ENCODE measurements at regions not wholly inside any gene's neighbourhood (a gene's known extent, or its start where the extent isn't known, plus 50 kb on each side); places are given as distances from the start of the nearest gene placed in this dataset.

- H3K27ac Mint-ChIP-seq: no peak overlapping the region
- TF ChIP-seq CTCF (IDR thresholded peaks at IDR 0.05; ENCODE audit: unreplicated experiment): no peak
- H3K27me3 Mint-ChIP-seq: no peaks in the 10 kb centered on the region
- no peaks in the 10 kb centered on the region for H3K36me3 Mint-ChIP-seq (ENCODE audit: insufficient read depth)
- no peaks in the 10 kb centered on the region for H3K4me1 Mint-ChIP-seq (ENCODE audit: low read depth)
- no peak for DNase-seq (ENCODE audit: low spot score, unreplicated experiment)
- H3K9me3 Mint-ChIP-seq (ENCODE audit: low read depth): peaks cover 6% of the 10 kb centered on the region
- no peak overlapping the region for H3K4me3 Mint-ChIP-seq (ENCODE audit: low read depth)
Observed at GRCh38 chr7:115662676-115663075, 367.9 kb downstream of the TFEC start.

GRCh38 chr7:115662120-115662519 lies 368.4 kb downstream of the TFEC start:
- Mint-ChIP-seq H3K9me3 (ENCODE audit: low read depth) (peaks cover 6% of the 10 kb centered on the region), H3K36me3 (ENCODE audit: insufficient read depth) (no peaks in the 10 kb centered on the region), H3K4me1 (ENCODE audit: low read depth) (no peaks in the 10 kb centered on the region), H3K27ac (no peak overlapping the region), H3K27me3 (no peaks in the 10 kb centered on the region), H3K4me3 (ENCODE audit: low read depth) (no peak overlapping the region)
- DNase-seq (ENCODE audit: low spot score, unreplicated experiment): no peak
- TF ChIP-seq CTCF (IDR thresholded peaks at IDR 0.05; ENCODE audit: unreplicated experiment): no peak

- no peaks in the 10 kb centered on the region for H3K27me3 Mint-ChIP-seq
- no peak for DNase-seq (ENCODE audit: low spot score, unreplicated experiment)
- H3K9me3 Mint-ChIP-seq (ENCODE audit: low read depth): peaks cover 6% of the 10 kb centered on the region
- no peak overlapping the region for H3K4me3 Mint-ChIP-seq (ENCODE audit: low read depth)
- H3K4me1 Mint-ChIP-seq (ENCODE audit: low read depth): peaks cover 10% of the 10 kb centered on the region
- TF ChIP-seq CTCF (IDR thresholded peaks at IDR 0.05; ENCODE audit: unreplicated experiment): no peak
- H3K27ac Mint-ChIP-seq: no peak overlapping the region
- H3K36me3 Mint-ChIP-seq (ENCODE audit: insufficient read depth): no peaks in the 10 kb centered on the region
Observed at GRCh38 chr7:115658223-115658622, 372.3 kb downstream of the TFEC start.

- Mint-ChIP-seq H3K36me3 (ENCODE audit: insufficient read depth) (no peaks in the 10 kb centered on the region), H3K27me3 (no peaks in the 10 kb centered on the region), H3K9me3 (ENCODE audit: low read depth) (peaks cover 8% of the 10 kb centered on the region), H3K4me1 (ENCODE audit: low read depth) (peaks cover 10% of the 10 kb centered on the region), H3K27ac (no peak overlapping the region), H3K4me3 (ENCODE audit: low read depth) (no peak overlapping the region)
- no peak for DNase-seq (ENCODE audit: low spot score, unreplicated experiment)
- TF ChIP-seq CTCF (IDR thresholded peaks at IDR 0.05; ENCODE audit: unreplicated experiment): no peak
Observed at GRCh38 chr7:115654384-115655214, 376.0 kb downstream of the TFEC start.

GRCh38 chr7:115649429-115649828 lies 381.1 kb downstream of the TFEC start:
- Mint-ChIP-seq H3K27ac (no peak overlapping the region), H3K9me3 (ENCODE audit: low read depth) (peaks cover 6% of the 10 kb centered on the region), H3K27me3 (no peaks in the 10 kb centered on the region), H3K36me3 (ENCODE audit: insufficient read depth) (no peaks in the 10 kb centered on the region), H3K4me3 (ENCODE audit: low read depth) (no peak overlapping the region), H3K4me1 (ENCODE audit: low read depth) (peaks cover 1% of the 10 kb centered on the region)
- DNase-seq (ENCODE audit: low spot score, unreplicated experiment): no peak
- no peak for TF ChIP-seq CTCF (IDR thresholded peaks at IDR 0.05; ENCODE audit: unreplicated experiment)
